Putamen (tissue), 1 donor: ENCODE measurements at regions not wholly inside any gene's neighbourhood (a gene's known extent, or its start where the extent isn't known, plus 50 kb on each side); places are given as distances from the start of the nearest gene placed in this dataset.

Experiments
- DNase-seq: peaks from one replicate; pipeline ENCODE4 v3.0.0-alpha.2; 2016; ENCODE audit warnings: low spot score

DNA sequence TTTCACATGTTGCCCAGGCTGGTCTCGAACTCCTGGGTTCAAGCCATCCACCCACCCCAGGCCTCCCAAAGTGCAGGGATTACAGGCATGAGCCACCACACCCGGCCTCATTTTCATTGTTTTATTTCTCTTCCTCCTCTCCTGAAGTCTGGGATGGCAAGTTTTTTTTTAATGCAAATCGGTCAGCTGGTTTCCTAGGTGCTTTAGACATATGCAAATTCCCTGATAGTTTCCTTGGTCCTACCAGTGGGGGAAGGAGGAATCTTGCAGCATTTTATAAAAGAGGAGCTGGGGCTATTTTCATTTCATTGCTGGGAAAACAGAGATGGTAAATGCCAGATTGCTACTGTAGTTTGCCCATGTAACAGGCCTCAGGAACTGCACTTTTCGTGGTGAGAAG is 179.4 kb downstream of the ACTL7B start:
- DNase-seq: no peak

GRCh38 chr9:108675708-108676107 is 180.1 kb downstream of the ACTL7B start:
- no peak for DNase-seq

DNA sequence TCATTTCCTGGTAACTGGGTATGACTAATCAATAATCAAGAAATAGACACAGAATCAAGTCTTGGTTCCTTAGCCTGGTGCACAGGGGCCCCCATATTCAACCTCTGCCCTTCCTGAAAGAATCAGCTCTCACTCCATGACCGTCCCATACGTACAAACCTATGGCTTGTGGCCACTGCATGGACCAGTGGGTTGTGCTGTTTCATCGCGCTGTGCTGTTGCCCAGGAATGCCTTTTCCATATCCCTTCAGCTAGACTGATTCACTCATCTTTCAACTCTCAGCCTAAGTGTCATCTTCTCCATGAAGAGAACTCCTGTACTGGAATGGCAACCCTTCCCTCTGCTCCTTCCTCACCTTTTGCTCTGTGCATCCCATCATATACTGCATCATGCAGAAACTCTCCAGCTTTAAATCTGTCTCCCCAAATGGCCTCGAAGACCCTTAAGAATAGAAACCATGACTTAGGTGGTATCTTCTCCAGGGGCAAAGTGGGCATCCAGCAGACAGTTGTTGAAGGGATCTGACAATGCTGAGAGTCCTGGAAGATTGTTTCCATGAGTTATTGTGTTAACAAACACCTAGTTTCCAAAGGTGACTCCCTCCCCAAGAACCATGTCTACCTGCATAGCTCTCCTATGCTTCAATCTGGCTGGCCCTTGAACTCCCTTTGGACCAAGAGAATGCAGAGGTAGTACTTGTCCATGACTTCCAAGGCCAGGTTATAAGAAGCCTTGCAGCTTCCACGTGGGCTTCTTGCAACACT is 180.8 kb downstream of the ACTL7B start:
- no peak for DNase-seq

- no peak for DNase-seq
These were observed 182.4 kb downstream of the ACTL7B start for GRCh38 chr9:108673386-108673785.

DNA sequence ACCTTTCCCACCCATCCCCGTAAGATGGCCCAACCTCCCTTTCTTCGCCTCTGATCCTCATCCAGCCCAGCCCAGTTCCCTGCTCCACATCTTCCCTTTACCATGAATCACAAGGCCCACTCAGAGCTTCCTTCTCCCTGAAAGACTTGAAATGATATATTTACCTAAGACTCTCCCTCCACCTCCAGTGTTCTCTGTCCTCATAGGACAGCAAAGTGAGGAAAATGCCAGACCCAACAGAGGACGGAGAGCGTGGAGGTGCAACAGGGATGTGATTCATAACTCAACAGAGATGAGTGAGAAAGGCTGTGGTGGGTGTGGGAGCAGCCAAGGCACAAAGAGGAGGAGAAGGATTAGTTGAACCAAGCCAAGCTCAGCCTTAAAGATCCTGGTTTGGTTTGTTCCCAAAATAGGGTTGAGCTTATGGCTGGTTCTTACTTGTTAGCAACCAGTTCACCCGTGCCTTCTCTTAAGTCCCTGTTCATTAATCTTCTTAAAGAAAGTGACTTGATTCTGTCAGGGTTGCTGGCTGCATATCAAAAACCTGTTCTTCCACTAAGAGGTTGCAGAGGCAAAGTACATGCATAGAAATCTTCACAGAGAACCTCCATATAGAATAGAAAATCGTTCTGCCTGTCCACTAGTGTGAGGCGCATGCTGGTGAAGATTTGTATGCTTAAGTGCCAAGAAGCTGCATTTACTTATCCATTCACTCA is 183.2 kb downstream of the ACTL7B start:
- DNase-seq: no peak

DNA sequence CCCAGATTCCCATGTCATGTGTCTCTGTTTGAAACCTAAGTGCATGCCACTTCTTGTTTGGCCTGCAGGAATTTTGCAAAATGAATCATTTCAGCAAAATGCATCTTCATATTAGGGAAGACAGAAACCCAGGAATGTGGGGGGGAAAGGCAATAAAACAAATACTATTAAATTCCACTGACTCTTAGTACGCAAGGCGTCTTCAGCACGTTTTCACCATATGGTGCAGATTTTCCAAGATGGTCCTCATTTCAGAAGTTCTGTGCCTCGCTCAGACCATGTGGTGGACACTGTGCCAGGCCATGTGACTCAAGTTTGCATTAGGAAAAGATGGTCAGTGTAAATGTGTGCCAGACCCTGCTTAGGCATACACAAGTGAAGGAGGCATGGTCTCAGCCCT is 184.0 kb downstream of the ACTL7B start:
- no peak for DNase-seq

- no peak for DNase-seq
These were observed 184.6 kb downstream of the ACTL7B start for GRCh38 chr9:108671176-108671575.

DNA sequence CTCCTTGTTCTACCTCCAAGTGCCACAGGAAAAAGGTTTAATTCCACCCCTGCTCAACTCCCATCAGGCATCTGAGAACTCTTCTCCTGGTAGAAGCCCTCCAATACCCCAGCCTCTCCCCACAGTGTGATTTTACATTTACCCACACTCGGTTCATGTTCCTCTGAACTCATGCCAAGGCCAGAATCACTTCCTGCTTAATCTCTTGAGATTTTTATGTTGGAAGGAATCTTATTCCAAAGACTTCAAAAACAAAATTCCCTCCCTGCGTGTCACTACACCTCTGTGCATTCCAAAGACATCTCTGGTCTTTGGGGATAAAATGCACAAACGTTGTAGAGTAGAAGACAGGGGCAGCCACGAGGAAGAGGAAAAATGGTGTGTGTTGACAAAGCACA is 186.8 kb downstream of the ACTL7B start:
- DNase-seq: no peak

DNA sequence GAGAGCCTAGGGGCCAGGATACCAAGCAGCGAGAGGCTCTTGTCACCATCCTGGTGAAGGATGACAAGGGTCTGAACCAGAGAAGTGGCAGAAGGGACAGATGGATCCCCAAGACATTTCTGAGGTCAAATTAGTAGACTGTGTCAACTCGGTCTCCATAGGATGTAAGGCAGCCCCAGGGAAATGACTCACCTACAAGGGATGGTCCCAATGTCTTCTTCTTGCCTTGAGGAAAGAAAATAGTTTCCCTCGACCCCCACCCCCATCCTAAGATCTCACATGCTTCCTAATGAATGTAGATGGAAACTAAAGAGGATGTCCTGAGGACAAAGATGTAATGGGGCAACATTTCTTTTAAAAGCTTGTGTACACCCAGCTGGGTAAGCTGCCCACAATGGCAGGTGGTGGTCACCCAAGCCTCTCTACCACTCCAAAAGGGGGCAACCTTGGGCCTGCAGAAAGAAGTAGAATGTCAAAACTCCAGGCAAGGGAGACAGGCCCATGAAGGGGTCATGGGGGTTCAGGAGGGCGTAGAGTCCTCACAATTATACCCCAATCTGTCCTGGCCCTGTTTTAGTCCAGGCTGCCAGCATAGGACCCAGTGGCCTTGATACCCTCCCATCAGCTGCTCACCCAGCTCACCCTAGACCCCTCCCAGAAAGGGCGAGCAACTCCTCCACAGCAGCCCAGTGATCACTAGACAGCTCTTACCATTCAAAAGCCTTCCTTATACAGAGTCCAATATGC is 187.4 kb downstream of the ACTL7B start:
- DNase-seq: no peak

- DNase-seq: no peak
These were observed 189.5 kb downstream of the ACTL7B start for GRCh38 chr9:108666240-108666784.

DNA sequence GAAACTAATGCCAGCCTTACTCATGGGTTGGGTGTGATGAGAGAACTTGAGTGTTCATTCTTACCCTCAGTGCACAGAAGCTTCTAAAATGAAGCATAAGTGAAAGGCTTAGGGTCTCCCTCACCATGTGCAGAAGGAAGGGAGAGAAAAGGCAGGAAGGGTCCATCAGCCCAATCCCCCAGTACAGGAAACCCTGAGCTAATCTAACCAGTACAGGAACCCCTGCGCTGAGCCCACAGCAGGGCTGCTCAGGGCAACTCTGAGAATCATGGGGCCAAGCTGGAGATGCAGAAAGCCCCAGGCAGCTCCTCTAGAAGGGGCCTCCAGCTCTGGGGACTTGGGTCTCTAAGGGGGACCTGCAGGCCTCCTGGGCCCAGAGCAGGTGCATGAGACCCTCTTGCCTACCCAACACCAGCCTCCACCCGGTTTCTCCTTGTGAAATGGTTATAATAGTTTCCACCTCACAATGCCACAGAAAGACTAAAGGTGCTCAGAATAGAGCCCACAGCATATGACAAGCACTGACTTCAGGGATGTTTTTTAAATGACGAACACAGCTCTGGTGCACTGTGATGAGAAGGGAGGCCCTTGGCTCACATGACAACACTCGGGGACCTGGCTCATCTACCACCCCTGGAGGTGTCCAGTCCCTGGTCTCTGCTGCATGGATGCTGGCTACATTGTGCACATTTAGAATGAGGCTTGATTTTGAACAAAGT is 190.1 kb downstream of the ACTL7B start:
- no peak for DNase-seq

DNA sequence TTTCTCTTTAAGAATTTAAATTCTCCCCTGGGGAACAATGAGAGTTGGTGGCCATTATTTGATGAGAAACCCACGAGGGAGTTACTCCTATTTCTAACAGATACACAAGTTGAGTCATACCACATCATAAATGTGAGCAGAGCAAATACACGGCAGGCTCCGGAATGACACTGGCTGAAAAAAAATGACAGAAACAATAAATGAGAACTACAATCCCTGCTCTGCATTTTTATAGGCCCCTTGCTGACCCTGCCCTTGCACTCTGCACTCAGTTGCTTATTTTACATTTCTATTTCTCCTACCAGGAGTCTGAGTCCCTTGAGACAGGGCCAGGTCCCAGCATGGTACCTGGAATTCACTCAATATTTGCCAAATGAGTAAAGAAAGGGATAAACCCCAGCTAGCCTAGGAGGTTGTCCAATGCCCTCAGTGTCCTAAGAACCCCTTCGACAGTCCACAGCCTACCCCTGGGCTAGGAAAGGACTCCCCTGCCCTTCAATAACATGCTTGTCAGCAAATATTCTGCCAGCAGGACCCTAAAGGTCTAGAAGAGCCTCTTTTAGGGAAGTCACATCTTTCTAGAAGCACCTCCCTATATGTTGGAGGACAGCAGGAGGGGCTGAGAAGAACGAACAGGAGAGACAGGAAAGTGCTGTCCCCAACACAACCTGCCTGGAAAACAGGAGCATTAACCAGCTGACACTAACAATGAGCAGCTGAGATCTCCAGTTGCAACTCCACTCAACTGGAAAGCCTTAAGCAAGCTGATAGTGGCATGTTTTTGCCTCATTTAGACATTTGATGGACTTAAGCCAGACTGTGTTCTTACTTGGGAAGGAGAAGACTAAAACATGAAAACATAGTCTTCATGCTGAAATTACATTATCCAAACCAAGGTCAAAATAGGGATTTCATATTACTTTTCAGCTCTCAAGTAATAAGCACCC is 191.2 kb downstream of the ACTL7B start:
- no peak for DNase-seq

GRCh38 chr9:108663422-108663821 is 192.4 kb downstream of the ACTL7B start:
- DNase-seq: no peak

DNA sequence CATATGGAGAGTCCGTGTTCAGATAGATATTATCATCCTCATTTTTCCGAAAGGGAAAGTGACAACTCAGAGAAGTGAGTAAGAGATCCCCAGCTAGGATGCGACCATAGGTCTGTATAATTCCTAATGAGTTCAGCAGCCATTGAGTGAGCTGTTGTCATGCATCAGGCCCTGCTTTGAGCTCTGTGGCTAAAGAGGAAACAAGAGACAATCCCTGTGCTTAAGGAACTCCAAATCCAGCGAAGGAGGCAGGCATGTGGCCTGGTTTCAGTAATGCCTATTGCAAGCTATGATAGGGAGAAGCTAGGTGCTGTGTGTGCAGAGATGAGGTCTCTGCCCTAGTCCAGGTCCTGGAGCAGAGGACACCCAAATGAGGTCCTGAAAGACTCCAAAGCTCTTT is 192.8 kb downstream of the ACTL7B start:
- no peak for DNase-seq

DNA sequence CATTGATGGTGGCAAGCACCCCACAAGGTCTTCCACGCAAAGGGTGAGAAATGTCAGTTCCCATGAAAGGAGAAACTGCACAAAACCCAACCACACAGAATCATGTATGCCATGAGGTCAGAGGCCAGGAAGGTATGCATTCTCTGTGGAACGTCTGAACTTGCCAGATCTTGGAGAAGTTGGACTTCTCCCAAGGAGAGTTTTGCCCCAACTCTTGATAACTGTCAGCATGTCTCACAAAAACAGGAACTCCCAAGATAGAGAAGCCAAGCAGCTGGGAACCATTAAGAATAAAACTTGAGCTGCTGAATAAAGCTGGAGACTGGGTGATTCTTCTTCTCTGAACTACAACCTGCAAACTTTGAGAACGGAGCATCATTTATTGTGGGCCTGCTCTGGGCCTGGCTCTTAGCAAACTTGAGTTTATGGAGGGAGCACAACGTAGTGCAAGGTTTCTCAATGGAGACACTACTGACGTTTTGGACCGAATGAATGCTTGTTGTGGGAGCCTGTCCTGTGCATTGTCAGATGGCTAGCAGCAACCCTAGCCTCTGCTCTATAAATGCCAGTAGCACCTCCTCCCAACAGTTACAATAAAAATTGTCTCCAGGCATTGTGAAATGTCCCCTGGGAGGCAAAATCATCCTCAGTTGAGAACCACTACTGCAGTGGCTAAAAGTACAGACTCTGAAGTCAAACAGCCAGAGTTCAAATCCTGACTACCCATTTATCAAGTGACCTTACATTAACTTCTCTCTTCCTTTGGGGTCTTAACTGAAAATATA is 193.5 kb downstream of the ACTL7B start:
- no peak for DNase-seq

DNA sequence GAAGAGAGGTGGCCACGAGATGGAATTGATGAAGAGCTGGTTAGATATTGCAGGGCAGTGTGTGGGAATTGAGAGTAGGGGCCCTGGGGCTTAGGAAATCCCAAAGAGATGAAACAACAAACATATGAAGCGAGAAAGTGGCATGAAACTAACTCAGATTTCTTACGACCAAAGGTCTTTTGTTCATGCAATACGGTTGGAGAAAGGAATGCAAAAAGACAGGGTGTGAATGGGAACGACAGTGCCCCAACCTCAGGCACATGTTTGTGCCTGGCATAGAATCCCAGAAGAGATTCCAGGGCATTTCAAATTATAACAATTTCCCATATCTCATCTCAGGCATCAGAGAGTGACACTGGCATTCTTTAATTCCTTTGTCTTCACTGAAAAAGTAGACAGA is 199.2 kb downstream of the ACTL7B start:
- DNase-seq: no peak

GRCh38 chr9:108655818-108656217 is 200.0 kb downstream of the ACTL7B start:
- no peak for DNase-seq

- no peak for DNase-seq
These were observed 201.2 kb downstream of the ACTL7B start for GRCh38 chr9:108654566-108654965.

DNA sequence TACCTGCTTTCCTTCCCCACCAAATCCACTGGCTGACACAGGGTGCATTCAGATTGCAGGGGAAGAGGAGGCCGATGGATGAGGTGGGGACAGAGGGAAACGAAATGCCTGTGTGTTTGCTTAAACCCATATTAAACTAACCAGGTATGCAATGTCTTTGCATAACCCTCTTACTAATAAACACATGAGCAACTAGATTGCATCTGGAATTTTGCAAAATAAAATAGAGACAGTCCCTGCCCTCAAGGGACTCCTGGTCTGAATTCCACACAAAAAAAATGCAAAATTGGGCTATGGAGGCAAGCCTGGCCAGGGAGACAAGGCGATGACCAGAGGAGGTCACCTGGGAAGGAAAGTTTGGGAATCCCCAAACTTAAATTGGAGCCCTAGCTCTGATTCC is 202.9 kb downstream of the ACTL7B start:
- DNase-seq: no peak

GRCh38 chr9:108650826-108651225 is 205.0 kb downstream of the ACTL7B start:
- DNase-seq: no peak
